NCI-H82 treated with DMSO at 0.1 percent for 48 hours (cell line): ENCODE measurements at regions not wholly inside any gene's neighbourhood (a gene's known extent, or its start where the extent isn't known, plus 50 kb on each side); places are given as distances from the start of the nearest gene placed in this dataset.
A peak's percentile ranks its signal among the peaks of the same experiment; 100 is the strongest.

Experiments used
- DNase-seq: peaks from one replicate; lab custom pipeline; 2025; ENCODE audit not compliant: unreplicated experiment; lab: John Stamatoyannopoulos, UW

DNA sequence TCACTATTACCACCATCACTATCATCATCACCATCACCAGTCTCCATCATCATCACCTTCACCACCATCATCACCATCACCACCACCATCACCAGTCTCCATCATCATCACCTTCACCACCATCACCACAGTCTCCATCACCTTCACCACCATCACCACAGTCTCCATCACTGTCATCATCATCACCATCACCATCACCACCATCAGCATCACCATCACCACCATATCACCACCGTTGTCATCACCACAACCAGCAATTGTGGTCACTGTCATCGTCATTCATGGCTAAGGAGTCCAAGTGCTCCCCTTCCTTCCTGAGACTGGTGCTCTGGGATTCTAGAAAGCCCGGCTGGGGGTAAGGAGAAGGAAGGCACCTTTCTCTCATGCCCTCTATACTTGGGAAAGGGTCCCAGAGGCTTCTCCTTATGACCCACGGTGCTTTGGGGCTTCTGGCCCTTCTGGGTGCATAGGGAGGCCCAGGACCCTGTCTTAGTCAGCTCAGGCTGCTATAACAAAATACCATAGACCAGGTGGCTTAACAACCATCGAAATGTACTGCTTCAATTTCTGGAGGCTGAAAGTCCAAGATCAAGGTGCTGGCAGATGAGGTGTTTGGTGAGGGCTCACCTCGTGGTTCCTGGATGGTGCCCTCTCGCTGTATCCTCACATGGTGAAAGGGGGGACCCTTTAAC lies 93.4 kb upstream of the GSE1 start:
- no peak for DNase-seq

GRCh38 chr16:85520853-85521521 lies 92.1 kb upstream of the GSE1 start:
- DNase-seq, result no peak

DNA sequence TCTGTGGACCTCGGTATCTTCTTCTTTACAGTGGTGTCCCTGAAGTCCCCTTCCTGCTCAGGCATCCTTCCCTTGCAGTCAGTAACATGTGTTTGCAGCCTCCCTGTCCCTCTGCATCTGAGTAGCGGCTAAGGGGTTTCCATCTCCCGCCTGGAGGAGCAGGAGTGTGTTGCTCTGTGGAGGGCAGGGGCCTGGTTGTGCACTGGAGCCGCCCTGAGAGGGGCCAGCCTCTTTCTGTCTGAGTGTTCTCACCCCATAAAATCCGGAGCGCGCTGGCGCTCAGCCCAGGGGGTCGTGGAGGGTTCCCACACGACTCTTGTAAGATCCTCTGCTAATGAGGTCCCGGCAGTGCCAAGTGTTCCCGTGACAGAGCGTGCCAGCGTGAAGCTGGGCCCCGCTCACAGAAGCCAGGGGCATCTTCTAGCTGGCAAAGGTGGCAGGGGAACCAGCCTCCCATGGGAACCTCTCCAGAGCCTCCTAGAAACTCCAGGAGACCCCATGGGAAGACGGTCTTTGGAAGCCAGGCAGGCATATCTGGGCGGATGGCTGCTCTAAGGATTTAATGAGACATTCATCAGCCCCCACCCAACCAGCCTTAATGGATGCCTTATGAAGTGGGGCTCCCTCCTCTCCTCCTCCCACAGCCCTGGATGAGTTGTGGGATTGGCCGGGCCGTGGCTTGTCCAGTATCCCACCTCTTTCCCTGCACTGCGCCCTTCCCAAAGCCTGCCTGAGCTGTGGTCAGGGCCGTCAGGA lies 91.4 kb upstream of the GSE1 start:
- no peak for DNase-seq

- DNase-seq, result no peak
Observed at GRCh38 chr16:85522308-85522841, 90.7 kb upstream of the GSE1 start.

DNA sequence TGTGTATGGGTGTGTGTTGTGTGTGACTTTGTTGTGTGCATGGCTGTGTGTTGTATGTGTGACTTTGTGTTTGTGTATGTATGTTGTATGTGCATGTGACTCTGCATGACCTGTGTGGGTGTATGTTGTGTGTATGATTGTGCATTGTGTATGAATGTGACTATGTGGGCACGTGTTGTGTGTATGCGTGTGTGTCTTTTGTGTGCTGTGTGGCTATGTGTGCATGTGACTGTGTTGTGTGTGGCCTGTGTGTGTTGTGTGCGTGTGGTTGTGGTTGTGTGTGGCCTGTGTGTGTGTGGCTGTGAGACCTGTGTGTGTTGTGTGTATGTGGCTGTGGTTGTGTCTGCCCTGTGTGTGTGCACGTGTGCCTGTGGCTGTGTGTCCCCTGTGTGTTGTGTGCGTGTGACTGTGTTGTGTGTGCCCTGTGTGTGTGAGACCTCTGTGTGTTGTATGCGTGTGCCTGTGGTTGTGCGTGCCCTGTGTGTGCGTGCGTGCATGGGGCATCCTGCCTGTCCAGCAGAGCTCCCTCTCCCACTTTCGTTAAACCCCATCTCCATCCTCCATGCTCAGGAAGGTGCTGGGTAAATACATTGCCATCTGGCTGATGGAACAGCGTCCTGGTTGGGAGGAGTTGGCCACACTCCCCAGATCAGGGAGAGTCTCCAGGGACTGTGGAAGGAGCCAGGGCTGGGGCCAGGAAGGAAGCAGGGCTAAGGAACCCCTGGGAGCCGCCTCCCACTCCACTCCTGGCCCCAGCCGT lies 90.1 kb upstream of the GSE1 start:
- peak; percentile 82 for DNase-seq

GRCh38 chr16:85523602-85524364 lies 89.3 kb upstream of the GSE1 start:
- DNase-seq, result no peak

GRCh38 chr16:85524365-85524629 lies 88.8 kb upstream of the GSE1 start:
- DNase-seq, result no peak

- no peak for DNase-seq
Observed at GRCh38 chr16:85524630-85525419, 88.3 kb upstream of the GSE1 start.

- no peak for DNase-seq
Observed at GRCh38 chr16:85525420-85526184, 87.5 kb upstream of the GSE1 start.

DNA sequence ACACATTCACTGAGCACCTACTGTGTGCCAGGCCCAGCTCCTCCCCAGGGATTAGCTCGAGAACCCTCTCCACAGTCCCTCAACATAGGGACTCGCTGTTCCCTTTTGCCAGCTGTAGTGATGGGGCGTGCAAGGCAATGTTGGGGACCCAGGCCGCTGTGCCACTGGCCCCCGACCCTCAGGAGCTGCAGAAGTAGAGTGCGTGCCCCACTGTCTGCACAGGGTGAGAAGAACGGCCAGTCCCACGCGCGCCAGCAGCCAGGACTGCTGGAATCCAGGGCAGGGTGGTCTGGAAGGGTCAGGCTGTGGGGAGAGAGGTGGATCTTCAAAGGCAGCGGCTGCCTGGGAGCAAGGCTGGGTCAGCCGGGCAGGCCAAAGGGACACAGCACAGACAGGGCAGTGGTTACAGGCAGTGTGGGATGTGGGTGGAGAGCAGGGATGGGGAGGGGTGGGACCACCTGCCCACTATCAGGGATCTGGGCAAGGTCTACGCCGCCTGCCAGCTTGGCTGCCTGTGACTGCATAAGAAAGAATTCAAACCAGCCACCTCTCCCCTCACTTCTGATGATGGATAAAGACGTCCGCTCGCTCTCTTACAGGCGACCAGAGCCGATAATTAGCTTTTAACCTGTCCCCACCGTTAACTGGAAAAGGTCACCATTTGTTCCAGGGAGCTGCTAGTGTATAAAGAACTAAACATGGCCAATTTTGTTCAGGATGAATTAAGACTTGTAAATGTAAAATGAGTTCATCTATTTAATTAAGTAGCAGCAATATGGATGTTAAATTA lies 86.7 kb upstream of the GSE1 start:
- DNase-seq, result no peak

GRCh38 chr16:85527042-85527766 lies 85.9 kb upstream of the GSE1 start:
- no peak for DNase-seq

GRCh38 chr16:85527767-85528297 lies 85.3 kb upstream of the GSE1 start:
- no peak for DNase-seq

GRCh38 chr16:85528528-85529387 lies 84.4 kb upstream of the GSE1 start:
- peak; percentile 31 for DNase-seq

DNA sequence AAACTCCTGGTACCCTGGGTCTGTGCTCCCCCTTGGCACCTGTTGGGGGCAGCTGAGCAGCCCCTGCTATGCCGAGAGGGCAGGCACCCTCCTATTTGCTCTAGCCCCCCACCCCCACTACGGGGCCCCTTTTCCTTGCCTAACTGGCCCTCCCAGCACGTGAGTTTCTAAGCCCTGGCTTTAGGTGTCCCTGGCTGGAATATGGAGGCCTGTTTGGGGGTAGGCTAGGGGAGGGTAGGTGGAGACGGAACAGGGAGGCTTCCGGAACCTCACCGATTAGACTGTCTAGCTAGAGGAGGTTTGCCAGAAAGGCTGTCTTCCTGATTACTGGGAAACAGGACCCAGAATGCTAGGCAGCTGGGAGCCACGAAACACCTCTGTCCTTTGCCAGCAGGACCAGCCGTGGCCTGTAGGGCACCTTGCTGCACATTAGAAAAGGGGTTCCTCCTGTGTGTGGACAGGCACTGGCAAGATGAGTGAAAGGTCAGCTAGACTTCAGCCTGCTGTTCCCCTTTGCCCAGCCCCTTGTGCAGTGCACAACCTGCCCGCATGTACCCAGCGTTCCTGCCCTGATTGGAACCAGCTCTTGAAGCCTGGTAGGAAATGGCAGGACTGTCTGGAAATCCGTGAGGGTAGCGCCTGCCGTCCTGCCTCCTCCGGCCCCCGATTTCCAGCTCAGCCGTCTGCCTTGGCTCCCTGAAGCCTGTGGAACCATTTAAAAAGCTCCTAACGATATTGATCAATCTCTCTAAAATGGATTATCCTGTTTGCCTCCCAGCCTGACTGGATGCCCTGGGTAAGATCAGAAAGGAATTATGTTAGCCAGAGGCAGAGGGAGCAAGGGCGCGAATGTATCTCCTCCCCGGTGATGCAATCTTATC lies 83.4 kb upstream of the GSE1 start:
- DNase-seq, result peak; percentile 98

- DNase-seq, result no peak
Observed at GRCh38 chr16:85530370-85530739, 82.8 kb upstream of the GSE1 start.

- DNase-seq, result no peak
Observed at GRCh38 chr16:85531516-85531915, 81.6 kb upstream of the GSE1 start.
